Endothelial cell of umbilical vein (primary cell): ENCODE measurements at regions not wholly inside any gene's neighbourhood (a gene's known extent, or its start where the extent isn't known, plus 50 kb on each side); places are given as distances from the start of the nearest gene placed in this dataset.

ENCODE experiments used
- BruUV-seq: library from RNA; stranded (reverse); fragments of 400-500 nt; replicated peaks from 2 replicates; lab custom pipeline; 2021; lab: Mats Ljungman, UMichigan
- CTCF ChIA-PET: fragments of 300-600, 350-600 bp; sonication (Branson Sonifier 250); formaldehyde crosslinking; loops from one replicate; lab custom pipeline; 2021; ENCODE audit warnings: antibody characterized with exemption, inconsistent platforms; lab: Charles Lee
- POLR2A ChIA-PET: fragments of 300-600, 350-600 bp; sonication (Branson Sonifier 250); formaldehyde crosslinking; loops from one replicate; lab custom pipeline; 2021; ENCODE audit warnings: antibody characterized with exemption, inconsistent platforms; lab: Charles Lee
- DNase-seq: peaks from one replicate; pipeline ENCODE4 v3.0.0-alpha.2; 2011; ENCODE audit warnings: low read depth, low spot score
- FAIRE-seq: peaks from 2 replicates; lab custom pipeline; 2011; peaks lifted over from hg19 to GRCh38; lab: Jason Lieb, UNC
- H2AFZ ChIP-seq: 2 replicates; pipeline ENCODE4 v1.6.0; 2012; ENCODE audit warnings: low read depth, low read length, control low read depth, inconsistent platforms
- H3K27ac ChIP-seq: 2 replicates; pipeline ENCODE4 v1.5.1; 2011; ENCODE audit warnings: low read depth, mild to moderate bottlenecking, control low read depth, low read length, moderate library complexity; ENCODE audit not compliant: insufficient read depth
- H3K27me3 ChIP-seq, 2 experiments: 2 replicates each; pipeline versions ENCODE4 v1.6.0 to v1.6.1; 2011; ENCODE audit warnings: low read length in 2 of 2, mixed read lengths in 1 of 2; ENCODE audit not compliant: control insufficient read depth in 2 of 2, insufficient read depth in 2 of 2
- H3K36me3 ChIP-seq, 2 experiments: 2 replicates in 1 of 2; 3 replicates in 1 of 2; pipeline ENCODE4 v1.5.1; 2011; ENCODE audit warnings: low read length in 2 of 2, mild to moderate bottlenecking in 1 of 2, moderate library complexity in 1 of 2; ENCODE audit not compliant: control insufficient read depth in 2 of 2, insufficient read depth in 2 of 2; ENCODE audit errors: extremely low read depth in 1 of 2
- H3K4me1 ChIP-seq: 3 replicates; pipeline ENCODE4 v1.5.1; 2011; ENCODE audit warnings: mild to moderate bottlenecking, low read length; ENCODE audit not compliant: control insufficient read depth, insufficient read depth; ENCODE audit errors: extremely low read depth
- H3K4me2 ChIP-seq: 2 replicates; pipeline ENCODE4 v1.6.1; 2011; ENCODE audit warnings: low read length, control low read depth, mixed read lengths; ENCODE audit not compliant: insufficient read depth
- H3K4me3 ChIP-seq, 3 experiments: fragments of 200-600 bp in 1 of 3; sonication (generic), shearing (Covaris generic) in 1 of 3; replicated peaks in 1 of 3; 2 replicates each; pipeline ENCODE4 v1.5.1; 2011 to 2016; ENCODE audit warnings: control low read depth in 3 of 3, low read length in 3 of 3, mild to moderate bottlenecking in 2 of 3, inconsistent platforms in 1 of 3, low read depth in 1 of 3, moderate library complexity in 1 of 3; ENCODE audit not compliant: insufficient read depth in 1 of 3
- H3K79me2 ChIP-seq: 2 replicates; pipeline ENCODE4 v1.6.0; 2012; ENCODE audit warnings: low read length, inconsistent platforms; ENCODE audit not compliant: control insufficient read depth, insufficient read depth
- H3K9ac ChIP-seq: replicated peaks from 2 replicates; pipeline ENCODE3; 2011; ENCODE audit warnings: low read length, control low read depth; ENCODE audit not compliant: insufficient read depth; ENCODE audit errors: extremely low read depth
- H3K9me1 ChIP-seq: replicated peaks from 3 replicates; pipeline ENCODE4 v1.6.0; 2011; ENCODE audit warnings: mild to moderate bottlenecking, low read length; ENCODE audit not compliant: control insufficient read depth, insufficient read depth; ENCODE audit errors: extremely low read depth
- H3K9me3 ChIP-seq: replicated peaks from 2 replicates; pipeline ENCODE4 v1.5.1; 2012; ENCODE audit warnings: low read length, inconsistent platforms; ENCODE audit not compliant: control insufficient read depth, insufficient read depth
- H4K20me1 ChIP-seq: replicated peaks from 2 replicates; pipeline ENCODE3; 2011; ENCODE audit warnings: mild to moderate bottlenecking, low read length; ENCODE audit not compliant: control insufficient read depth, insufficient read depth; ENCODE audit errors: extremely low read depth
- EZH2 ChIP-seq: IDR thresholded peaks from 2 replicates; pipeline ENCODE4 v1.6.1; 2012; ENCODE audit warnings: borderline replicate concordance, low read depth, mild to moderate bottlenecking, moderate library complexity, low read length, inconsistent platforms; ENCODE audit not compliant: severe bottlenecking
- FOS ChIP-seq: IDR thresholded peaks from 2 replicates; pipeline ENCODE4 v1.6.1; 2011; ENCODE audit warnings: mild to moderate bottlenecking, low read length, moderate library complexity, borderline replicate concordance; ENCODE audit not compliant: insufficient read depth
- GATA2 ChIP-seq: IDR thresholded peaks from 2 replicates; pipeline ENCODE4 v1.7.0; 2011; ENCODE audit warnings: low read depth, mild to moderate bottlenecking, moderate library complexity, mixed read lengths, low read length; ENCODE audit not compliant: insufficient read length, insufficient read depth
- JUN ChIP-seq: IDR thresholded peaks from 2 replicates; pipeline ENCODE4 v1.6.1; 2011; ENCODE audit warnings: borderline replicate concordance, low read depth; ENCODE audit not compliant: insufficient read length, insufficient read depth
- MYC ChIP-seq: IDR thresholded peaks from one replicate; pipeline ENCODE4 v1.6.1; 2011; ENCODE audit warnings: mild to moderate bottlenecking, low read depth, low read length
- POLR2A ChIP-seq: IDR thresholded peaks from 2 replicates; pipeline ENCODE4 v1.6.1; 2012; ENCODE audit warnings: low read depth, mild to moderate bottlenecking, control low read depth, low read length
- POLR2AphosphoS5 ChIP-seq: IDR thresholded peaks from 2 replicates; pipeline ENCODE4 v1.6.1; 2012; ENCODE audit warnings: low read depth, mild to moderate bottlenecking, control low read depth, low read length, moderate library complexity; ENCODE audit not compliant: insufficient read depth
- dilution Hi-C: fragments of 300-500 bp; cut with MboI; formaldehyde crosslinking; loops from one replicate; pipeline ENCODE4 v1.15.0; 2019; ENCODE audit warnings: low sequenced_read_pairs; ENCODE audit not compliant: extremely low pct_ligation_motif_present
- intact Hi-C: fragments of 100-400 bp; cut with micrococcal nuclease; formaldehyde crosslinking; loops from one replicate; pipeline ENCODE4 v1.10.0; 2022
- TF ChIP-seq, protein P1 (sequence below): IDR thresholded peaks from 2 replicates; pipeline ENCODE4 v1.6.1; 2011; ENCODE audit not compliant: insufficient read depth, insufficient read length
- TF ChIP-seq, protein P2 (sequence below), 2 donors: IDR thresholded peaks; 1 replicate in 1 of 2; 2 replicates in 1 of 2; pipeline ENCODE4 v1.5.1; 2011; ENCODE audit warnings: low read length in 2 of 2, mild to moderate bottlenecking in 2 of 2, moderate library complexity in 2 of 2, control low read depth in 1 of 2, inconsistent platforms in 1 of 2, low read depth in 1 of 2; ENCODE audit not compliant: insufficient read depth in 1 of 2; ENCODE audit errors: extremely low read depth in 1 of 2

GRCh38 chr5:133708331-133708850, 96.0 kb upstream of the FSTL4 start:
- TF ChIP-seq POLR2AphosphoS5: no peak
- no peaks in the 10 kb centered on the region for H3K9me1 ChIP-seq
- BruUV-seq: no TSS peak
- no peaks in the 10 kb centered on the region for H3K79me2 ChIP-seq
- H3K9ac ChIP-seq: no peak overlapping the region
- no peak overlapping the region for H3K27ac ChIP-seq
- H3K27me3 ChIP-seq: peaks cover 0 to 2% of the 10 kb centered on the region in 2 experiments
- no peak overlapping the region for H3K4me2 ChIP-seq
- ChIA-PET POLR2A (no interaction called here), CTCF (no interaction called here)
- H3K36me3 ChIP-seq: no peaks in the 10 kb centered on the region
- no peaks in the 10 kb centered on the region for H3K9me3 ChIP-seq
- DNase-seq (no peak), FAIRE-seq (no peak)
- no peak overlapping the region for H2AFZ ChIP-seq
- no peak overlapping the region for H3K4me3 ChIP-seq
- no peaks in the 10 kb centered on the region for H3K4me1 ChIP-seq
- no peaks in the 10 kb centered on the region for H4K20me1 ChIP-seq
- intact Hi-C loops (no loop called here), dilution Hi-C loops (no loop called here)

- H3K79me2 ChIP-seq: no peaks in the 10 kb centered on the region
- no peaks in the 10 kb centered on the region for H3K4me1 ChIP-seq
- H3K36me3 ChIP-seq: no peaks in the 10 kb centered on the region
- ChIA-PET POLR2A (no interaction called here), CTCF (interaction anchor here (1.2 kb wide), 1 partner anchor 284 kb away, joined by 4 read pairs; no protein-coding TSS in a partner anchor)
- H2AFZ ChIP-seq: no peak overlapping the region
- H3K9ac ChIP-seq: no peak overlapping the region
- DNase-seq (no peak), FAIRE-seq (no peak)
- intact Hi-C loops (no loop called here), dilution Hi-C loops (no loop called here)
- H3K9me3 ChIP-seq: no peaks in the 10 kb centered on the region
- H3K4me3 ChIP-seq: no peak overlapping the region
- TF ChIP-seq POLR2A (no peak), JUN (no peak), FOS (no peak), POLR2AphosphoS5 (no peak), MYC (no peak), GATA2 (no peak), EZH2 (no peak)
- TF ChIP-seq, protein P1, sequence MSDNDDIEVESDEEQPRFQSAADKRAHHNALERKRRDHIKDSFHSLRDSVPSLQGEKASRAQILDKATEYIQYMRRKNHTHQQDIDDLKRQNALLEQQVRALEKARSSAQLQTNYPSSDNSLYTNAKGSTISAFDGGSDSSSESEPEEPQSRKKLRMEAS: no peak
- TF ChIP-seq, protein P2, sequence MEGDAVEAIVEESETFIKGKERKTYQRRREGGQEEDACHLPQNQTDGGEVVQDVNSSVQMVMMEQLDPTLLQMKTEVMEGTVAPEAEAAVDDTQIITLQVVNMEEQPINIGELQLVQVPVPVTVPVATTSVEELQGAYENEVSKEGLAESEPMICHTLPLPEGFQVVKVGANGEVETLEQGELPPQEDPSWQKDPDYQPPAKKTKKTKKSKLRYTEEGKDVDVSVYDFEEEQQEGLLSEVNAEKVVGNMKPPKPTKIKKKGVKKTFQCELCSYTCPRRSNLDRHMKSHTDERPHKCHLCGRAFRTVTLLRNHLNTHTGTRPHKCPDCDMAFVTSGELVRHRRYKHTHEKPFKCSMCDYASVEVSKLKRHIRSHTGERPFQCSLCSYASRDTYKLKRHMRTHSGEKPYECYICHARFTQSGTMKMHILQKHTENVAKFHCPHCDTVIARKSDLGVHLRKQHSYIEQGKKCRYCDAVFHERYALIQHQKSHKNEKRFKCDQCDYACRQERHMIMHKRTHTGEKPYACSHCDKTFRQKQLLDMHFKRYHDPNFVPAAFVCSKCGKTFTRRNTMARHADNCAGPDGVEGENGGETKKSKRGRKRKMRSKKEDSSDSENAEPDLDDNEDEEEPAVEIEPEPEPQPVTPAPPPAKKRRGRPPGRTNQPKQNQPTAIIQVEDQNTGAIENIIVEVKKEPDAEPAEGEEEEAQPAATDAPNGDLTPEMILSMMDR (IDR thresholded peaks at IDR 0.05; ENCODE audit: extremely low read depth in 1 of 2, insufficient read depth in 1 of 2, low read depth in 1 of 2, low read length in 2 of 2): no peak
- no TSS peak for BruUV-seq
- no peak overlapping the region for H3K4me2 ChIP-seq
- H3K27ac ChIP-seq: no peak overlapping the region
- no peaks in the 10 kb centered on the region for H3K9me1 ChIP-seq
- no peaks in the 10 kb centered on the region for H4K20me1 ChIP-seq
- H3K27me3 ChIP-seq: no peaks in the 10 kb centered on the region
These were observed 95.3 kb upstream of the FSTL4 start for GRCh38 chr5:133707629-133708028.
